ENCODE measurements at regions not wholly inside any gene's neighbourhood (a gene's known extent, or its start where the extent isn't known, plus 50 kb on each side); places are given as distances from the start of the nearest gene placed in this dataset.

GRCh38 chr20:11521476-11522365 is 396.0 kb upstream of the BTBD3 start:
- TF ChIP-seq CTCF (IDR thresholded peaks at IDR 0.05) (no peak), EZH2phosphoT487 (IDR thresholded peaks at IDR 0.05) (no peak), EZH2 (IDR thresholded peaks at IDR 0.05) (no peak)
